Mesodermal cell (in vitro differentiated cells): ENCODE measurements at regions not wholly inside any gene's neighbourhood (a gene's known extent, or its start where the extent isn't known, plus 50 kb on each side); places are given as distances from the start of the nearest gene placed in this dataset.
"Not testable (repeated sequence)": the region's sequence is repeated elsewhere in the genome, so short reads cannot be mapped to it uniquely, and the experiment has no call there.

Experiments used
- H3K27ac ChIP-seq: 2 replicates; pipeline ENCODE4 v1.7.0; 2013; ENCODE audit warnings: mild to moderate bottlenecking, low read depth, low read length, moderate library complexity; ENCODE audit not compliant: severe bottlenecking
- H3K36me3 ChIP-seq: 2 replicates; pipeline ENCODE4 v1.7.1; 2013; ENCODE audit warnings: mild to moderate bottlenecking, low read length, moderate library complexity; ENCODE audit not compliant: control insufficient read depth, insufficient read depth
- H3K4me1 ChIP-seq: one replicate; pipeline ENCODE4 v1.7.1; 2013; ENCODE audit warnings: mild to moderate bottlenecking, low read length; ENCODE audit not compliant: insufficient read depth, control insufficient read depth, poor library complexity, severe bottlenecking
- H3K4me3 ChIP-seq: 2 replicates; pipeline ENCODE4 v1.7.0; 2013; ENCODE audit warnings: low read length, control low read depth, mild to moderate bottlenecking; ENCODE audit not compliant: insufficient read depth, poor library complexity, severe bottlenecking; ENCODE audit errors: extremely low read depth
- H3K9me3 ChIP-seq: 2 replicates; pipeline ENCODE4 v1.7.1; 2013; ENCODE audit warnings: mild to moderate bottlenecking, low read length, moderate library complexity; ENCODE audit not compliant: control insufficient read depth
- WGBS, 2 experiments: methylation state at CpG; one replicate each; pipeline ENCODE4 v1.1.5; 2013; ENCODE audit warnings: missing lambda C conversion rate in 2 of 2; ENCODE audit not compliant: insufficient coverage in 2 of 2; 5-methylcytosine and 5-hydroxymethylcytosine counted together

DNA sequence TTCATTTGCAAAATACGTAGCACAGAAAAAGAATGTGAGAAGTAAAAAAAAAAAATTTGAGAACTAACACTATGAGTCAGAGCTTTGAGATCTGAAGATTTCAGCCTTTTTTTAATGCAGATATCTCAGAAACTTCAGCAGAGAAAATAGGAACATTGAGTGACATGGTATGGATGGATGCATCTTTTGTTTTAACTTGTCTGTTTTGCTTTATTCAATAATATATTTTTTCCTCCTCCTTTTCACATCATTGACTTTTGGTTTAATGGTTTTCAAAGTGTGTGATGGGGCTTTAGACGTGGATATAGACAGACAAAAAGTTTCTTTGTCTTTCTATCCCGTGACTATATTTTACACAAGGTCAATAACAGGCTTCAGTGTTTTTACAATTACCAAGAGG lies 426.7 kb upstream of the FRG2C start:
- H3K4me1 ChIP-seq, result peaks cover 8% of the 10 kb centered on the region
- H3K36me3 ChIP-seq, result no peaks in the 10 kb centered on the region
- no peaks in the 10 kb centered on the region for H3K9me3 ChIP-seq
- no CpG with 5 or more reads among the region's 3 CpGs for WGBS, 2 experiments
- no peak overlapping the region for H3K4me3 ChIP-seq
- H3K27ac ChIP-seq, result no peak overlapping the region

DNA sequence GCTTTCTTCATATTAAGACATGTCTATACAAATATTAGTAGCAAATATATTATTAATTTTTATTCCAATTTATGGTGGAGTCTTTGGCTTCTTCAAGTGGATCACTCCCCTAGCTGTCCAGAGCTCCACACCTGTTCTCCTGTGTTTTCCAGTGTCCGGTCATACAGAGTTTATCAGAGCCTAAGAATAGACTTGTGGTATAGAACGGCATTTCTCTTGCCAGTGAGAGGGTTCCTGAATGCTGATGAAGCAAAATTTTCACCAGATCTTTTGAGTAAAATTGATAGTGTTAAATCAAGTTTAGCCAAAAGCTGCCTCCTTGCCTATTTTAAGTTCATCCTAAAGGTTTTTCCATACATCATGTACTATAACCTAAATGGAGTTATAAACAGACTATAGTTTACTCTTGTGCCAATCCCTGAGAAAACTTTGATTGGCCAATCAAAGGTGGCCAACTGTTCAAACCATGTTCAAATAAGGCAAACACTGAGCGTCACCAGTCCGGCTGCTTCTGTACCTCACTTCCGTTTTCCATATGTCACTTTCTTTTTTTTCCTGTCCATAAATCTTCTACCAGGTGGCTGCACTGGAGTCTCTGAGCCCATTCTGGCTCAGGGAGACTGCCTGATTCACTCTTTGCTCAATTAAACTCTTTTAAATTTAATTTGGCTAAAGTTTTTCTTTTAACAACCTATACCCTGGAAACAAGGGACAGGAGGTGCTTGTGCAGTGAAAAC lies 422.7 kb upstream of the FRG2C start:
- H3K4me3 ChIP-seq, H3K27ac ChIP-seq, H3K36me3 ChIP-seq, H3K4me1 ChIP-seq, H3K9me3 ChIP-seq: not testable (repeated sequence)
- 95 to 97% methylated on average over 4 to 5 of the region's 5 CpGs for WGBS, 2 experiments

DNA sequence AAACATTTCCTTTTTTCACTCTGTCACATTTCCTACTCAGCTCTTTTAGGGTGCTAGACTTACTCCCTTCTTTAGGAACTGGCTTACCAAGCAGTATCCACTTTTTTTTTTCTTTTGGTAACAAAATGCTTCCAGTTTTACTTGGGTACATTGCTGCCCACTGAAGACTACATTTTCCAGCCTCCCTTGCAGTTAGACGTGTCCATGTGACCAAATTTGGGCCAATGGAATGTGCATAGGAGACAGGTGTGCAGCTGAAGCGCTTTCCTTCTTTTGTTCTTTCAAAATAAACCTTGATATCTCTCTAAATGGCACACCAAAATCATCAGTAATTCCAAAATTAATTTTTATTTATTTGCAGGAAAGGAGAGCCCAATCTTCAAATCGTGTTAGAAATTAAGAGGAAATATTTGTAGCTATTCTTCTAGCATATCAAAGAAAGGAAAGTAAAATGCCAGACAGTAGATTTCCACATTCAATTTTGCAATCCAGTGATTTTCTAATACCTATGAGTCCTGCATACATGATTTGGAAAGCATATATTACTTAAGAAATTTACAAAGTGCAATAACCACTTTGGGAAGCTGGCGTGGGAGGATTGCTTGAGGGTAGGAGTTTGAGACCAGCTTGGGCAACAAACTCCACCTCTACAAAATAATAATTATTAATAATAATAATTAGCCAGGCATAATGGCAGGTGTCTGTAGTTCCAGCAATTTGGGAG lies 422.0 kb upstream of the FRG2C start:
- Histone ChIP-seq H3K4me3 (no peak overlapping the region), H3K36me3 (no peaks in the 10 kb centered on the region), H3K27ac (no peak overlapping the region)

DNA sequence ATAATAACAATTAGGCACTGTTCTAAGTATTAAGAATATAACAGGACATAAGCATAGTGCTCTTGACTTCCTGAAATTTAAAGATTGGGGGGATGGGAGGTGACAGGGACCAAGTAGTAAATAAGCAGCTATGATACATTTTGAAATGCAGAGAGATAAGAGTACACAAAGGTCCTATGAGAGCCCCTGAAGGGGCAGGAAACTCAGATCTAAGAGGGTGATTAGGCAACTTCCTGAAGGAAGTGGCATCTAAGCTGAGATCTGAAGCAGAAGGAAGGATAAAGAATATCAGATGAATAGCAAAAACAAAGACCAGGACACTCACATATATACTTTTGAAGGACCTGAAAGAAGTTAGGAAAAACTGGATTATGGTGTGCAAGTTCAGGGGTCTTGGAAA lies 415.2 kb upstream of the FRG2C start:
- Histone ChIP-seq H3K9me3 (no peaks in the 10 kb centered on the region), H3K4me1 (no peaks in the 10 kb centered on the region)

More for the DNA sequence above, 422.0 kb upstream of the FRG2C start:
- WGBS, 2 experiments, result 67 to 88% methylated on average over 1 of the region's 4 CpGs
- H3K4me1 ChIP-seq, result peaks cover under 1% of the 10 kb centered on the region
- H3K9me3 ChIP-seq, result no peaks in the 10 kb centered on the region

DNA sequence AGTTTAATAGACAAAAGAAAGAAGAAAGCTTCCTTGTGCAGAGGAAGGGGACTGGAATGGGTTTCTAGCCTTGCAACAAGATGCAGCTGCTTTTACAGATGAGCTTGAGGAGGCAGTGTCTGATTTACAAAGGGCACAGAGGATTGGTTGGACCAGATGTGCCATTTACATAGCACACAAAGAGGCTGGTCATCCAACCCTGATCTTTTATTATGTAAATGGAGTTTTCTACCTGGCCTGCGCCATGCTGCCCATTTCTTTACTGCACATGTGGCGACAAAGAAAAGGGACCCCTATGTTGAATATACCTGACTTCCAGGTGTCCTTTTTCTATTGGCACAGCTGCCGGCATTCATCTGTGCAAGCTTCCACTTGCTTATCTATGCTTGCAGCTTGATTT lies 409.4 kb upstream of the FRG2C start:
- Histone ChIP-seq H3K36me3 (no peaks in the 10 kb centered on the region), H3K9me3 (no peaks in the 10 kb centered on the region), H3K27ac (no peak overlapping the region), H3K4me3 (no peak overlapping the region), H3K4me1 (no peaks in the 10 kb centered on the region)
- 90% methylated on average over 2 of the region's 3 CpGs; no CpG with 5 or more reads in 1 of the 2 experiments for WGBS, 2 experiments

More for the DNA sequence above, 415.2 kb upstream of the FRG2C start:
- Histone ChIP-seq H3K27ac (no peak overlapping the region), H3K4me3 (no peak overlapping the region), H3K36me3 (no peaks in the 10 kb centered on the region)

DNA sequence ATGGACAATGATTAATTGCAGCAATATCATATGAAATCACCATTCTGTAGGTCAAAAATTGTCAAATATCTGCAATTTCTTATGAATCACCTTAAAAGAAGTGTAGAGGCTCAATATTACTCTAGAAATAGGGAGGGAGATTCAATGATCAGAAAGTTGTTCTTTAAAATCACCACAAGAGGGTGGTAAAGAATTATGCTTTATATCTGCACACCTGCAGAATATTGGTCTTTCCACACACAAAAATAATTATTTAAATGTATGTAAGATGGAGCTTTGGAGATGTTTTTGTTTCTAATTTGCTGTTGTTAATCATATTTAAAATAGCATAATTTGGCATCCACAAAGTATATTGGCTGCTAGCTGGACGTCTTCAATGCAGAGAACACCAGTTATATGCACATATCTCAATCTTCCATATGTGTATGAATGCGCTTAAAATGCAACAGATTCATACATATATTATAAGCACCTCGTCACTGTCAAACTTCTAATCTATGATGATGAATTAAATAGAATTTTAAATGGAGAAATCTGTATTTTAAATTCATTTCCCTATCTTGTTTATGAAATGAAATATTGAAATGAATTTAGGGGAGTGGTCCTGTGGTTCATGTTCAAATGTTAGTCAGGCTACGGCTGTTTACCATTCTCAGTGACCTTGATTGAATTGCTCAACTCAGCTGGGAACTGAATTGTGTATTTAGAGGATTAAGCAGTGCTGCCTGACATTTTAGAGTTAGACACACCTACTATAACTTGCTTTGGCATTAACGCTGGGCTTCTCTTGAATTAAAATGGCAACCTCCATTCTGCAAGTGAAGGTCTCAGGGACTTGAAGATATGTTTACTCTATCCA lies 405.1 kb upstream of the FRG2C start:
- no CpG with 5 or more reads among the region's 5 CpGs for WGBS, 2 experiments
- H3K36me3 ChIP-seq, H3K9me3 ChIP-seq, H3K4me1 ChIP-seq, H3K27ac ChIP-seq, H3K4me3 ChIP-seq: not testable (repeated sequence)

DNA sequence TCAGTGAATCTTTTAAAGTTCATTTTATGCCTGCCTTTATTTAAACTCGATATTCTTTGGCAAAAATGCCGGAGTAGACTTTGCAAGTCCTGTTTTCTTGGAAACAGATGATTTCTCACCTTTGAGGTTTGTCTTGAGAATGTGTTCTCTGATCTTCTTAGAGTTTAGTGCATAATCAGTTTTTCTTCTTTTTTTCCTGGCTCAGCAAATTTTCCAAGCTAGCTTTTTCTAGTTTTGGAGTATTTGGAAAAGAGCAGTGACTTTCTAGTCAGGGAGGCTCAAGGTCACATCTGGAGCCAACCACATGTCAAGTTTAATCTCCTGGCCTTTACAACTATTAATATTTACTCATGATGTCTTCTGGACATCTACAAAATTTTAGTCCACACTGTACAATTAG lies 403.2 kb upstream of the FRG2C start:
- not testable (repeated sequence) for H3K27ac ChIP-seq, H3K36me3 ChIP-seq, H3K4me1 ChIP-seq, H3K9me3 ChIP-seq, H3K4me3 ChIP-seq
- 65% methylated on average over 2 of the region's 2 CpGs; no CpG with 5 or more reads in 1 of the 2 experiments for WGBS, 2 experiments

DNA sequence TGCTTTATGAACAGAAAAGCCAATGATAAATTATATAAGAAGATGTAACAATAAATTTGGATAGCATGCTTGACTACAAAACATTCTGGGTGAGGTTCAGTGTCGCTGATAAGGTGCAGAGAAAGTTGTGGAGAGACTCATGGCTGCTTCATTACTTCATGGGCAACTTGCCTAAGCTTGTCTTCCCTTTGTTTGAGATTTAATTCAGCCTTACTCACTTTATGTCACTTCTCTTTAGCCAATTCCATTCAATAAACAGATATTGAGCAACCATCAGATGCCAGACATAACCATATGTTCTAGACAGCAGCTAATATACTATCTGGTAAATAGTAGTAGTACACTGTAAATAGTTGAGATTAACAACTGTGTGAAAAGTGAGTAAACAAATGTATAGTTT lies 401.5 kb upstream of the FRG2C start:
- H3K36me3 ChIP-seq, result no peaks in the 10 kb centered on the region
- WGBS, 2 experiments, result 100% methylated on average over 1 of the region's 1 CpG; no CpG with 5 or more reads in 1 of the 2 experiments
- no peaks in the 10 kb centered on the region for H3K4me1 ChIP-seq
- no peak overlapping the region for H3K27ac ChIP-seq
- no peak overlapping the region for H3K4me3 ChIP-seq
- H3K9me3 ChIP-seq, result no peaks in the 10 kb centered on the region

DNA sequence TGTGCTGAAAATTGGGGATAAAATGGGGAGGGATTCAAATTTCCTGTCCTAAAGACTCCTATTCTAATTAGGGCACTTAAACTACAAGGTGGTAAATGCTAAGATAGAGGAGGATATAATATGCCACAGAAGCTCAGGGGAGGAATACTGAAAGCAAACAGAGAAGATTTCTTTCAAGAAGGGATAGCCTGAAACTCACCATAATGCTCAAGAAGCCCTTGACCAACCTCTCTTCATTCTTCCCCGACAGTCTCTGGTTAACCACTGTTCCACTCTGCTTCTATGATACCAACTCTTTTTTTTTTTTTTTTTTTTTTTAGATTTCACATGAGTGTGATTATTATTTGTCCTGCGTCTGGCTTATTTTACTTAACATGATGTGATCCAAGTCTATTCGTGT lies 398.2 kb upstream of the FRG2C start:
- WGBS, 2 experiments, result no CpG with 5 or more reads among the region's 3 CpGs
- no peak overlapping the region for H3K27ac ChIP-seq
- H3K4me3 ChIP-seq, result no peak overlapping the region
- no peaks in the 10 kb centered on the region for H3K9me3 ChIP-seq
- H3K36me3 ChIP-seq, result no peaks in the 10 kb centered on the region
- H3K4me1 ChIP-seq, result no peaks in the 10 kb centered on the region

DNA sequence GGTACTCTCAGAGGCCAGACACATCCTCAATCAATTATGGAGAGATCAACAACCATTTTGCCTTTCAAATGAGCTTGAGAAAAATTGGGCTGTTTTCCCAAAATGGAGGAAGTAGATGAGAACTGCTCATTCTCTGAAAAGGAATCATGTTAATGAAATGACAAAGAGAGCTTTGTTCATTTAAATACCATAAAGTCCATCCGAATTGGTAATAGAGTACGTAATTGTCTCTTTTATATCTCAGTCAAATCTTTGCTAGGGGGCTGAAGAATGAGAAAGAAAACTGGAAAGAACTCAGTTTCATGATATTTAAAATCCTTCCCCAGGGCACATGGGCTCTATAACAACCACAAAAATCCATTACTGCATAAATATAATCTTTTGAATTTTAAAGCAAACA lies 395.6 kb upstream of the FRG2C start:
- H3K4me1 ChIP-seq, H3K27ac ChIP-seq, H3K36me3 ChIP-seq, H3K9me3 ChIP-seq, H3K4me3 ChIP-seq: not testable (repeated sequence)
- no CpG with 5 or more reads among the region's 2 CpGs for WGBS, 2 experiments
